ENCODE measurements at regions not wholly inside any gene's neighbourhood (a gene's known extent, or its start where the extent isn't known, plus 50 kb on each side); places are given as distances from the start of the nearest gene placed in this dataset.

DNA sequence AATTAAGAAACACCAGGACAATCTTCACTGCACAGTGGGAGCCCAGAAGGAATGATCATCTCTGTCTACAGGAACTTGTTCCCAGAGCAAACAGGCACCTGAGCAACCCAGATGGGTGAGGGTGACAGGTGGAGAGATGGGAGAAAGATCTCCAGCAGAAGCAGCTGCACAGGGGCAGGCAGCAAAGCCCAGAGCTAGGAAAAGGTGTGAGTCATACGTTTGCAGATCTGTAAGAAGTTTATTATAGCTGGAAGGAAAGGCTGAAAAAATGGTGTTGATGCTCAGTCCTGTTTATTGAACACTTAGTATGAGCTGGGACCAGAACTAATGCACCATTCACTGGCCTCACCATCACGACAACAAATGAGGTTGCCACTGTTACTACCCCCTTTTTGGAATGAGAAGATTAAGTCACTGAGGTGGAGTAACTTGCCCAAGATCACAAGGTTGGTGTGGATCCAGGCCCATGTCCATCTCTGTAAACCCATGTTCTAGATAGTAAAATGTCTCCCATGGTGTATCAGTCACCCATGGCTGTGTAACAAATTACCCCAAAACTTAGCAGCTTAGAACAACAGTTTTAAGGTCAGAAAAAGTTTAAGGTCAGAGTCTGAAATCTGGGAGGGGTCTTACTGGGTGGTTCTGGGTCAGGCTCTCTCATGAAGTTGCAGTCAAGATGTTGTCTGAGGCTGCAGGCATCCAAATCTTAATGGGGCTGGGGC lies 506.9 kb downstream of the RPS24 start:
- DNase-seq (ENCODE audit: low read depth, low spot score), result peak; percentile 27

DNA sequence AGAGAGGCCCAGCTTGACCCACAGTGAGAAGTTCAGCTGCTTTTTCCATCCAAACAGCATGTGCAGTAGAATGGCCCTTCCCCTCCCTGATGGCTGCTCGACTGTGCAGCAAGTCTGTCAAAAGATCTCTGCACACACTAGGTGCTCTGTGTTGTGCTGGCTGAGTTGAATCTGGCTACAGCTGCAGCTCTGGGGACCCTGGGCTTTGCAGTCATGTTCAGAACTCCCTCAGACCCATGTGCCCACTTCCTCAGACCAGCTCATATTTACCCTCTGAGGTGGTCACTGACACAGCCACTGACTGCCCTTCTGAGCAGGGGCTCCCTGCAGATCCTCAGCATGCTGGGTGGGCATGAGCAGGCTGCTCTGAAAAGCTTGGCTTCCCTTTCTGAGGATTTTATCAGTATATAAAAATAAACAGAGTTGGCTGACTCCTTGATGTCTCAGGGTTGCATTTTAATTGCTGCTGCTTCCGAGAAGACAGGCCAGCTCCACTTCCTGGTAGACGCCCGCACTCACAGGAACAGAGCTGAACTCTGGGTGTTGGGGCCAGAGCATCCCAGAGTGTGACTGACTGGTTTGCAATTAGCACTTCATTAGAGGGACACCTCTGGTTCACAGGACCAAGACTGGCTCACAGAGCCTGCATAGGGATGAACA lies 507.9 kb downstream of the RPS24 start:
- peak; percentile 34 for DNase-seq (ENCODE audit: low read depth, low spot score)

DNA sequence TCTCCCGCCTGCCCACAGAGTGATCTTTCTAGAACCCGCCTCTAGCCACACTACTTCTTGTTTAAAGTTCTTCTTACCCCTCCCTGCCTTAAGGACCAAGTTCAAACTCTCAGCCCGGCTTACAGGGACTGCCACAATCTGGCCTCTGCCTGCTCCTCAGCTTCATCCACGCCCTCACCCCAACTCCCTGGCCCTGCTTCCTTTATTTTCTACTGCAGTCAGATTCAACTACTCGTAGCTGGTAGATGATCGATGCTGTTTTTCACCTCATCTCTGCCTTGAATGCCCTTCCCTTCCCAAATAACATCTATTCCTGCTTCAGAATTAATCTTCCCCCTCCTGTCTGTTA lies 508.5 kb downstream of the RPS24 start:
- no peak for DNase-seq (ENCODE audit: low read depth, low spot score)

DNA sequence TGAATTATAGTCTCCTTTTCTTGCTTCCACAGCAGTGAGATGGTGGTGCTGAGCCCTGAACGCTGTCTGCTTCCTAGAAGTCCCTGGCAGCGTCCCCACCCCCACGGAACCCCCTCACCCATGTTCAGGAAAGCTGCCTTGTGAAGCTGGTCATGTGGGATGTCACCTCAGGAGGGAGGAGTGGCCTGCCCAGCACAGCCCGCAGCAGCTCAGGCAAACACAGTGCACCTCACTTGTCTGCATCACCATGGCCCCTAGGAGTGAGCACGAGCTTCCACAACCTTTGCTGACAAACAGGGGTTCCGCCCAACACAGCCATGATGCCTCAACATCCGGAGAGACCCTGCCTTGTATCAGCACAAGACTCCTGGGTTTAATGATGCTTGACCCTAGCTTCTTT lies 508.9 kb downstream of the RPS24 start:
- DNase-seq (ENCODE audit: low read depth, low spot score), result no peak

DNA sequence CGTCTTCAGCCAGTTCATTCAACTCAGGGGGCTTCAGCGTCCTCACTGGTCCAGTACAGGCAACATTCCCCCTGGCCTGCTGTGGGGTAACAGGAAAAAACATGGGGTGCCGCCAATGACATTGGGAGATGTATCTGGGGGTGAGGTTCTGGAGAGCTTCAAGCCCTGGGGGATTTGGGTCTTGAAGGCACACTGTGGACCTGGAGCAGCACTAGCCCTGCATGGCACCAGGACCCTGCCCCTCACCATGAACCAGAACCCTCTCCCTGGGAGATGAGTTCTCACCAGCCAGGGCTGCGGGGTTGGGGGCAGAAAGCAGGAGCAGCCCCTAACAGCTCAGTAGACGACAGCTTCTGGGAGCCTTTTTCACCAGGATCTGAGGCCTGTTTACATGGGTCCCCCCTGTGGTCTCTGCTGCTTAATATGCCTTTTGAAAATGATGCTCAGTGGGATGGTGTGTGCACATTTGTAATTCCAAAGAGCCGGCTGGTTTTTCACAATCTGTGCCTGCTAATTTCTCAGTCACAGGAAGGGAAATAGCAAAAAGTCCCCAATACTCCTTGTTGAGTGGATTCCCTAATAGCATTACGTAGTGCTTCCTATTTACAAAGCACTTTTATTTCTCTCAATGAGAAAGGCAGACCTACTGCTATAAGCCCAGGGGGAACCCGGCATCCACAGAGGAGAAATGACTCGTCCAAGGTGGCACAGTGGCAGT lies 509.5 kb downstream of the RPS24 start:
- DNase-seq (ENCODE audit: low read depth, low spot score), result no peak

DNA sequence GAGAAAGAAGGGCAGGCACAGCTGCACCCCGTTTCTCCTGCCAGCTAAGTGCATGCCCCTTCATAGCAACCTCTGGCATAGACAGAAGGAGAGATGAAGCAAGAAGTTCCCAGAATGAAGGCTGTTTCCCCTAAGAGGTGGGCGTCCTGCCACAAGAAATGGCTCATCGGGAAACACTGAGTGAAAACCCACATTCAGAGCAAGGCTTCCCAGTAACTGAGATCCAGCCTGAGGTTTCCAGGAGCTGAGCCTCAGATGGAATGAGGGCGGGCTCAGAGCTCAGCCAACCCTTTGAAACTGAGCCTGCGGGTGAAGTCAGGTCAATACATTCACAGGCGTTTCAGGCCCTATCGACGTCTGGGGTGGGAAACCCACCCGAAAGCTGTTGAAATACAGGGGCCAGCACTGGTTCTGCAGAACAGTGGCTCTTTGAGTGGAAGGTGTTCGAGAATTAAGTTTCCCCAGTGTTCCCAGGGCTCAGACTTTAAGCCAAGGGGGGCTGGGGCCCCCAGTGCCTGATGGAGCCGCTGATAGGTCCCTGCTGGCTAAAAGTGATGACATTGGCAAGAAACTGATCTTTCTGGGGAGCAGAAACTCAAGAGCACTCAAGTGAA lies 510.2 kb downstream of the RPS24 start:
- peak; percentile 94 for DNase-seq (ENCODE audit: low read depth, low spot score)

DNA sequence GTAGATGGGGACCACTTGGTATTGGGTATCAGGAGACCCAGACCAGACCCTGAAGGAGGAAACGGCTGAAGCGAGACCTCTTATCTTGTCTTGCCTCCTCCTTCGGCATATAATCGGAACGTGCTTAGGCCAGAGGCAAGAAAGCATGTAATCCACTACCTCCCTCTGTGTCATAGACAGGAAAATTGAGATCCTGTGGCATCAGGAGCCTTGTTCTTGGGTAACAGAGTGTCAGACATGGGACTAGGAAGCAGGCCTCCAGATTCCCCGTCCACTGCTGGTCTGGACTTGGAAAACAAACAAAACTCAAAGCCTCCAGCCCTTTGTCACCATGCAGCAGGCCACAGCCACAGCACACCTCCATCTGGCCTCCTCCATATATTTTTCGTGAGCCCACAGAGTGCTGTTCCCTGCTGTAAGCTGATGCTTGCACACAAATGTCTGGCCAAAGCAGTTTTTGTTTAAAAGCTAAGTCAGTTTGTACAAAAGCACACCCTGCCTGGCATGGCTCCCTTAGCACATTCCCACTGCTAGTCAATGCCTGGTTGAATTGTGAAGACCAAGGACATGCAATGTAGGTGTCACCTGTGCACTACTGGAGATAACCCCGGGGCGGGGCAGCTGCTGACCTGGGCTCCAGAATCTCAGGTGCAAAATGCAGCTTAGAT lies 510.9 kb downstream of the RPS24 start:
- DNase-seq (ENCODE audit: low read depth, low spot score), result peak; percentile 14

DNA sequence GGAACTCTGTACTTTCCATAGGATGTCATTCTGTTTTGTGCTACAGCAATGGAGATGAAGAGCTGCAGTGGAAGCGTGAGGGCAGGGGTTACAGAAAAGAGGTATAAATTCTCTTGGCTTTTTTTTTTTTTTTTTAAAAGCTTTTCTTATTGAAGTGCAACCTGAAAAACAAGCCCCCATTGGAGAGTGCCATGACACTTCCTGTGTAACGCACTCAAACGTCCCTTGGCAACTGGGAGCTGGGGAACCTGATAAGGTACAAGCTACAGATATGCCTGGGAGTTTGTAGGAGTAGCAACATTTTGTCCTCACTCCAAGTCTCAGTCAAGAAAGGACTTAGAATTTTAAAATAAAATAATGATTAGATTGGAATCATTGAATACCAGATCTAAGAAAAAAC lies 512.1 kb downstream of the RPS24 start:
- no peak for DNase-seq (ENCODE audit: low read depth, low spot score)

DNA sequence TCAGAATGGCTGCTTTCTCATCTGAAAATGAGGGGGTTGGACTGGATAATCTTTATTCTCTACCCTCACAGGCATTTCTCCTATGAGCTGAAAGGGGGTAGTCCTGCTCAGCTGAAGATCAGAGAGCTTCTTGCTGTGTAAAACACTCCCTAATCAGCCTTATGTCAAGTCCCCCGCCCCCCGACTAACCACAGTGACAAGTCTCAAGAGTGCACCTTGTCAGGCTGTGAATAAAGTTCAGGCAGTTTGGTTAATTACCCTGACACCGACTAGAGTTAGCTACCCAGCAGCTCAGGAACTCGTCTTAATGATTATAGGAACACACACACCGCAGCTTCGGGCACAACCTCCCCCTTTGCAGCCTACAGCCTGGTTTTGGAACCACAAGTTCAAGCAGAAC lies 513.7 kb downstream of the RPS24 start:
- peak; percentile 15 for DNase-seq (ENCODE audit: low read depth, low spot score)

DNA sequence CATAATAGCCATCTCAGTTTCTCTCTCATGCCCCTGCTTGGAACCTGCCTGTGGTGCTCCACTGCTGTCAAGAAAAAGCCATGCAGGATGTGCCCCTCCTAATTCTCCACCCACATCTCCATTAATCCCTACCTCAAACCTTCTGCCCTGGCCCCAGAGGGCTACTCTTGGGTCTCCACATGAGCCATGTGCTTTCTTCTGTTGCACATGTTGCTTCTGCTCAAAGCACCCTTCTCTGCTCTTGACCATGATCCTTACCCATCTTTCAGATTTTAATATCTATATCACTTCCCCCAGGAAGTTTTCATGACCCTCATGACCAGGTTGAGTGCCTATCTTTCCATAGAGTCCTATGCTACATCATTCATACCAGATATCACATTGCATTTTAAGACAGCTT lies 514.2 kb downstream of the RPS24 start:
- DNase-seq (ENCODE audit: low read depth, low spot score), result no peak

DNA sequence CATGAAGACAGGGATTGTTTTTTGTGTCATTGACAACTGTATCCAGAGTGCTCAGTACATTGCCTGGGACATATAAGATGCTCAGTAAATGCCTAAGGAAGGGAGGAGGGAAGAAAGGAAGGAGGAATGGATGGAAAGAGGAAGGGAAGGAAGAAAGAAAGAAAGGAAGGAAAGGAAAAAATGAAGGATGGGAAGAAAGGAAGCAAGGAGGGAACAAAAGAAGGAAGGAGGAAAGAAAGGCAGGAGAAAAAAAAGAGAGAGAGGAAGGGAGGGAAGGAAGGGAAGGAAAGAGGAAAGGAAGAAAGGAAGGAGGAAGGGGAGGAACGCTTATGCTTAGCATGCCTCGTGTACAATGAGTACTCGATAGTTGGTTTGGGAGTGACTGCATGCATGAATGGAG lies 514.7 kb downstream of the RPS24 start:
- DNase-seq (ENCODE audit: low read depth, low spot score), result no peak

DNA sequence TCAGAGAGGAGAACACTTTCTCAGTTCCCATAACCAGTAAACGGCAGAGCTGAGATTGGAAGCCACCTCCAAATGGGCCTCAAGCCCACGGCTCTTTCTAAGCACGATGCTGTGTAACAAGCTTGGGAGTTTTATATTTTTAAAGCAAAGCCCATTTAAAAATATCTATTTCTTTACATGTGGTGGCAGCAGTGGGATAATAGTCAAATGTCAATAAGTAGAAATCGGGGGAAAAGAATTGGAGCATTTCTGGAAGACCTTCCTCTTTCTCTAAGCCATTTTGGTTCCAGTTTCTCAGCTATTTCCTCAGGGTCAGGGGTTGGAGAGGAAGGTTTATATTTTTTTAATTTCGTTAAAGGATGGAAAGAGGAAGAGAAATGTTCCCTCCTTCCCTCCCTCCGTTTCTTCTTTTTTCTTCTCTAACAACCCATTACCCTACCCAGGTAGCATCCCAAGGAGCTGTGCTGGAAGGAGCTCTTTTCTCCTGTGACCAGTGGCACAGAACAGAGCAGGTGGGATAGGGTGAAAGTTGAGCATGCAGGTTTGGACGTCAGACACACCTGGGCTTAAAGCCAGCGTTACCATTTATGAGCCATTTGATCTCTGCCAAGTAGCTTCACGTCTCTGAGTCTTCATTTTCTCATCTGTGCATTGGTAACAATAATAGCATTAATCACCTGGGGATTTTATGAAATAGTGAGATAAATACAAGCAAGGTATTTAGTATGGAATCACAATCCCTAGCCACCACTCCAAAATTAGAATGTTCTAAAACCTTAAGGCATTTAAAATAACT lies 515.7 kb downstream of the RPS24 start:
- no peak for DNase-seq (ENCODE audit: low read depth, low spot score)

DNA sequence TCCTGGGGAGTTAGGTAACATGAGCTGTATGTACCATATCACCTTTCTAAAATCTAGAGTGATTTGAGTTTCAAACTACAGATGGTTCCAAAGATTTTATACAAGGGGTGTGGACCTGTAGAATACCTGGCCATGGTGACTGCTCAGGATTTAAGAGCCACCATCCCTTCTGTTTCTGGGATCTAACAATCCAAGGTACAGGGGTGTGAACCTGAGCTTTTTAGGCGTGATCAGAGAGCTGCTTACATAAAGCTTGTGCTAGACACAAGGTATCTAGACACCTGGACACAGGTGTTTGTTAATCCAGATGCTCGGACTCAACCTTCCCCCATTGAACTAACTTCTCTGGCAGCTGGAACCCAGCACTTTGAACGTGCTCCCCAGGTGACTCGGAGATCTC lies 516.4 kb downstream of the RPS24 start:
- no peak for DNase-seq (ENCODE audit: low read depth, low spot score)

DNA sequence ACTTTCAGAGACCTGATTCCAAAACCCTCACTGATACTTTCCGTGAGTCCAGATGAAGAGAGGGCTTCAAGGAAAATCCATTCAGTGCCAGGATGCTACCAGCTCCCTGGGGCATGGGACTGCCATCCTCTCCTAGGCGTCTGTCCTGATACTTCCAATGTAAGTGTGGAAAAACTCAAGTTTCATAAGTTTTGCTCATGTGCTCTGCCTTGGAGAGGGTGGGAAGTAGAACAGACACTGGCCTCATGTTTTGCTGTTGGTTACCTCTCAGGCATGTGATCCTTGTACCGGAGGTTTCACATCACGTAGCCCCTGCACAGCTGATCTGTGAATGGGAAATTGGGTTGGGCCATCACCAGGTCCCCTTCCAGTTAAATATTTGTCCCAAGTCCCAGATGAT lies 517.1 kb downstream of the RPS24 start:
- DNase-seq (ENCODE audit: low read depth, low spot score), result no peak

DNA sequence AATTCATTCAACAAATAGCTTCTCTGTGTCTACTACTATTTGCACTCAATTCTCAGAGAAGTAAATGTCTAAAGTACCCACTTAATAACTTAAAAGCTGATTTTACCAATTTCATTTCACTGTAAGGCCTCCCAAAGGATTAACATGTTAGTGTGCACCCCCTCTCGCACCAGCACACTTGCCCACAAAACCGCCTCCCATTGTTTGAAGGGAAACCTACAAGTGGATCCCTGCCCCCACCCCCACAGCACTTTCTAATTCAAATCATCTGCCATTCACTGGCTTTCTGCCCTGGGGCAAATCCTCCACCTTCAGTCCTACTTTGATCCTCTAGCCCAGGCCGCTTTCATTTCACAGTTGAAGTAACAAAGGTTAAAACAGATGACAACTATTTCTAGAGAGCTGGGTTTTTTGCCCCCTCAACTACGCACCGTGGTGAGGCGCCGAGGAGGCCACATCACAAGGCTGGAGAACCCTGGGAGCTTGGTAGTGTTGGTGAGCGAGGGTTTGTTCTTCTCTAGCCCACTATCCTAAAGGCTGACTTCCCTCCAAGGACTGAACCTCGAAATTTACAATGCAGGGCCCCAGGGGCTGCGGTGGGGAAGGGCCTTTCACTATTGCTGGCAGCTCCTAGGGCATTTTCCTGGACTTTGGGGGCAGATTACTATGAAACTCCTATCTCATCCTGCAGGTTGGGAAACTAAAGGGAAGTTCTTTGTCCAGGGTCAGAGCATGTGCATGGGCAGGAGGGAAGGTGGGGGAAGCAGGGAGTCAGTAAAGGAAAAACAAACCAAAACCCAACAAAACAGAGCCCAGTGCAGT lies 517.4 kb upstream of the ZMIZ1 start:
- peak; percentile 45 for DNase-seq (ENCODE audit: low read depth, low spot score)

DNA sequence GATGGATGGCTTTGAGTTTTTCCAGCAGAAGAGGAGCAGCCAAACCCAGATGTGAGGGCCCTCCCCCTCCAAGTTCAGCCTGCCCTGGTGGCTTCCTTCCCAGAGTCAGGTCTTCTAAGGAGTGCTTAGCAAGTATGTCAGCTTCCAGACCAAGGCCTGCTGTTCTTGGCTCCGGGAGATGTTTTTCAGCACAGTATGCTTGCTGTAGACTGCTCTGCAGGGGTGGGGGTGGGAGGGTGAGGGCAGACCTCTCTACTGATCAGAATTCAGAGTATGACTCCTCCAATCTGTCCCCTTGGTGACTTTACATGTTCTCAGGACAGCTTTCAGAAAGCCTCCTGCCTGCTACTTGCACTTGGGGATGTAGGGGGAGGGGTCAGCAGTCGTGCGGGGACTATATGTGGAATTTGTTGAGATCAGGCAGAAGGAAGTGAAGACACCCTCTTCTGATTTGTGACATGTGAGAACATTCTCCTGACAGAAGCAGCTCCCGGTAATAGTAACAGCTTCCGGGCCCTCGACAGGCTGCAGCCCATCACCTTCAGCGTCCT lies 516.4 kb upstream of the ZMIZ1 start:
- peak; percentile 90 for DNase-seq (ENCODE audit: low read depth, low spot score)

DNA sequence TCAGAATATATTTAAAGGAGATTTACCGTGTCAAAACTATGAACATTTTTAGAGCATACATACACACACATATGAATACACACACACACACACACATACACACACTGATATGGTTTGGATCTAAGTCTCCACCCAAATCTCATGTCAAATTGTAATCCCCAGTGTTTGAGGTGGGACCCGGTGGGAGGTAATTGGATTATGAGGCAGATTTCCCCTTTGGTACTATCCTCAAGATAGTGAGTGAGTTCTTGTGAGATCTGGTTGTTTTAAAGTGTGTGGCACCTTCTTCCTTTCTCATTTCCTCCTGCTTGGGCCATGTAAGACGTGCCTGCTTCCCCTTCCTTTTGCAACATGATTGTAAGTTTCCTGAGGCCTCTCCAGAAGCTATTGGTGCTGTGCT lies 515.0 kb upstream of the ZMIZ1 start:
- DNase-seq (ENCODE audit: low read depth, low spot score), result no peak

DNA sequence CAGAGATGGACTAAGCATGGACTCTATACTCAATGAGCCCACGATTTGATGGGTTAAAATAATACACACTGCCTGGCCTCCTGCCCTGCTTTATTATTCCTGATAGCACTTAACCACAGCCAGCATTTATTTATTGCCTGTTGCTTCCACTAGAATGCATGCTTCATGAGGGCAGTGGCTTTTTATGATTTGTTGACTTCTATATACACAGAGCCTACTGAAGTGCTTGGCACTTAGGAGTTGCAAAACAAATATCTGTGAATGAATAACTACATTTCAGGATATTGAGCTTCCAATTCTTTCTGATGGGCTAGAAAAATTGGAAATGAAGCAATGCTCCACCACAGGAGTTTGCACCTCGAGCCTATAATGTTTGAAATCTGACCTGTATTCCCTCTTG lies 513.6 kb upstream of the ZMIZ1 start:
- no peak for DNase-seq (ENCODE audit: low read depth, low spot score)

DNA sequence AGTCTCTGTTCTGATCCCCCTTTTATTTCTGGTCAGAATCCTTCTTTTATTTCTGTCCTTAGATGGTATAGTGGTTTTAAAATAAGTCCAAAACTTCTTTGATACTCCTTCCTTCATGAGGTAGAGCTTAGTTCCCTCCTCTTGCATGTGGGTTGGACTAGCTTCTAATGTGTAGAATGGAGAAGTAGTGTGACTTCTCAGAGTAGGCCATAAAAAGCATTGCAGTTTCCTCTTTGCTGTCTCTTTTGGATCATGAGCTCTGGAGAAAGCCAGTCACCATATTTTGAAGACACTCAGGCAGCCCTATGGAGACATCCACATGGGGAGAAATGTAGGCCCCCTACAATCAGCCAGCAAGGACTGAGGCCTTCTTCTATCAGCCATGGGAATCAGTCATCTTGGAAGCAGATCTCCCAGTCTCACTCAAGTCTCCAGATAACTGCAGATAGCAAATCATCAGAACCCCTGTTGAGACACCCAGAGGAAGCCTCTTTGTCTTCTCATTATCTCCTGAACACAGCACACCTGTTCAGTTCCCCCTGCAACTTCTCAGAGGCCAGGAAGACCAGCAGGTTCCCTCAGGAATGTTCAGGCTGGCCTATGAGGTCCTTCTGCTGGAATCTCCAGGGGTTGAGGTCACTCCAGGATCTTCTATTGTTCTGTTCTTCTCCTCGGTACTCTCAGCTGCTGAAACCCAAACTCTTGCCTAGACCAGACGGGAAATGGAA lies 511.9 kb upstream of the ZMIZ1 start:
- DNase-seq (ENCODE audit: low read depth, low spot score), result no peak

Data from astrocyte of the hippocampus (primary cell).